Caco-2 (cell line): ENCODE measurements at regions not wholly inside any gene's neighbourhood (a gene's known extent, or its start where the extent isn't known, plus 50 kb on each side); places are given as distances from the start of the nearest gene placed in this dataset.

Experiments
- BruUV-seq: library from RNA; stranded (reverse); fragments of 400-500 nt; replicated peaks from 2 replicates; lab custom pipeline; 2021; lab: Mats Ljungman, UMichigan
- CTCF ChIA-PET: fragments of 300-600 bp; sonication (Branson Sonifier 250); formaldehyde crosslinking; loops from one replicate; lab custom pipeline; 2022; ENCODE audit warnings: antibody characterized with exemption; lab: Charles Lee
- POLR2A ChIA-PET: fragments of 300-600 bp; sonication (Branson Sonifier 250); formaldehyde crosslinking; loops from one replicate; lab custom pipeline; 2022; ENCODE audit warnings: antibody characterized with exemption; lab: Charles Lee
- DNase-seq, 2 experiments: peaks; one replicate each; pipeline versions ENCODE4 v3.0.0 to v3.0.0-alpha.2; 2020 to 2022
- H3K27me3 ChIP-seq: replicated peaks from 2 replicates; pipeline ENCODE4 v1.6.0; 2011; ENCODE audit warnings: low read length; ENCODE audit not compliant: control insufficient read depth, insufficient read depth
- H3K36me3 ChIP-seq: 2 replicates; pipeline ENCODE4 v1.5.1; 2011; ENCODE audit warnings: low read length; ENCODE audit not compliant: control insufficient read depth, insufficient read depth
- H3K4me1 ChIP-seq: fragments of 250-450 bp; sonication (Bioruptor Pico); 2 replicates; pipeline ENCODE4 v1.5.1; 2020; ENCODE audit warnings: mild to moderate bottlenecking
- H3K4me3 ChIP-seq: 2 replicates; pipeline ENCODE4 v1.5.1; 2011; ENCODE audit warnings: low read depth, mild to moderate bottlenecking, control low read depth, low read length
- H3K9me3 ChIP-seq: fragments of 250-450 bp; sonication (Bioruptor Pico); 2 replicates; pipeline ENCODE4 v1.5.1; 2020; ENCODE audit warnings: mild to moderate bottlenecking, moderate library complexity
- H3K27ac Mint-ChIP-seq: one replicate; pipeline ENCODE4 v1.8.0; 2022; ENCODE audit warnings: mixed read lengths; ENCODE audit not compliant: unreplicated experiment
- H3K27me3 Mint-ChIP-seq: one replicate; pipeline ENCODE4 v1.8.0; 2022; ENCODE audit warnings: mixed read lengths; ENCODE audit not compliant: insufficient read depth, unreplicated experiment
- H3K36me3 Mint-ChIP-seq: one replicate; pipeline ENCODE4 v1.8.0; 2022; ENCODE audit warnings: mild to moderate bottlenecking, mixed read lengths; ENCODE audit not compliant: insufficient read depth, unreplicated experiment
- H3K4me1 Mint-ChIP-seq: one replicate; pipeline ENCODE4 v1.8.0; 2022; ENCODE audit warnings: low read depth, mixed read lengths; ENCODE audit not compliant: unreplicated experiment
- H3K4me3 Mint-ChIP-seq: one replicate; pipeline ENCODE4 v1.8.0; 2022; ENCODE audit warnings: mild to moderate bottlenecking, moderate library complexity, mixed read lengths; ENCODE audit not compliant: unreplicated experiment
- H3K9me3 Mint-ChIP-seq: one replicate; pipeline ENCODE4 v1.8.0; 2022; ENCODE audit warnings: mixed read lengths; ENCODE audit not compliant: unreplicated experiment
- CTCF ChIP-seq, 2 experiments: fragments of 200-600 bp in 1 of 2; IDR thresholded peaks; 1 replicate in 1 of 2; 2 replicates in 1 of 2; pipeline versions ENCODE4 v1.5.1 to v1.8.0; 2011 to 2022; ENCODE audit warnings: antibody characterized with exemption in 1 of 2, control low read depth in 1 of 2, inconsistent platforms in 1 of 2, low read depth in 1 of 2, low read length in 1 of 2, mild to moderate bottlenecking in 1 of 2, moderate library complexity in 1 of 2; ENCODE audit not compliant: insufficient read depth in 1 of 2, severe bottlenecking in 1 of 2, unreplicated experiment in 1 of 2
- intact Hi-C: fragments of 100-400 bp; cut with micrococcal nuclease; formaldehyde crosslinking; loops from one replicate; pipeline ENCODE4 v1.10.0; 2022; ENCODE audit not compliant: unreplicated experiment

- ChIA-PET POLR2A (no interaction called here), CTCF (no interaction called here)
- intact Hi-C loops, result no loop called here
- Mint-ChIP-seq H3K36me3 (no peaks in the 10 kb centered on the region), H3K27me3 (no peaks in the 10 kb centered on the region), H3K4me3 (no peak overlapping the region), H3K4me1 (no peaks in the 10 kb centered on the region), H3K9me3 (no peaks in the 10 kb centered on the region), H3K27ac (no peak overlapping the region)
- Histone ChIP-seq H3K9me3 (no peaks in the 10 kb centered on the region), H3K36me3 (no peaks in the 10 kb centered on the region), H3K27me3 (no peaks in the 10 kb centered on the region), H3K4me3 (no peak overlapping the region), H3K4me1 (no peaks in the 10 kb centered on the region)
- no TSS peak for BruUV-seq
- DNase-seq, result no peak
- TF ChIP-seq CTCF (IDR thresholded peaks at IDR 0.05; ENCODE audit: insufficient read depth in 1 of 2, low read depth in 1 of 2, low read length in 1 of 2, severe bottlenecking in 1 of 2, unreplicated experiment in 1 of 2), result no peak
Measured at GRCh38 chr9:81035171-81035570, 654.2 kb downstream of the TLE1 start.

GRCh38 chr9:81032831-81033230 lies 656.5 kb downstream of the TLE1 start:
- H3K4me3 ChIP-seq, result no peak overlapping the region
- CTCF ChIA-PET, result no interaction called here
- Mint-ChIP-seq H3K36me3 (no peaks in the 10 kb centered on the region), H3K4me1 (no peaks in the 10 kb centered on the region), H3K27ac (no peak overlapping the region), H3K9me3 (no peaks in the 10 kb centered on the region), H3K4me3 (no peak overlapping the region), H3K27me3 (no peaks in the 10 kb centered on the region)
- no peaks in the 10 kb centered on the region for H3K27me3 ChIP-seq
- no peak for DNase-seq
- H3K4me1 ChIP-seq, result no peaks in the 10 kb centered on the region
- H3K36me3 ChIP-seq, result no peaks in the 10 kb centered on the region
- BruUV-seq, result no TSS peak
- no peaks in the 10 kb centered on the region for H3K9me3 ChIP-seq
- intact Hi-C loops, result no loop called here
- POLR2A ChIA-PET, result no interaction called here
- no peak for TF ChIP-seq CTCF (IDR thresholded peaks at IDR 0.05; ENCODE audit: insufficient read depth in 1 of 2, low read depth in 1 of 2, low read length in 1 of 2, severe bottlenecking in 1 of 2, unreplicated experiment in 1 of 2)

GRCh38 chr9:81032030-81032572 lies 657.2 kb downstream of the TLE1 start:
- intact Hi-C loops, result no loop called here
- H3K4me3 Mint-ChIP-seq, result no peak overlapping the region
- H3K9me3 ChIP-seq, result no peaks in the 10 kb centered on the region
- no peaks in the 10 kb centered on the region for H3K36me3 Mint-ChIP-seq
- CTCF ChIA-PET, result no interaction called here
- no peak for TF ChIP-seq CTCF (IDR thresholded peaks at IDR 0.05; ENCODE audit: insufficient read depth in 1 of 2, low read depth in 1 of 2, low read length in 1 of 2, severe bottlenecking in 1 of 2, unreplicated experiment in 1 of 2)
- POLR2A ChIA-PET, result no interaction called here
- H3K4me1 Mint-ChIP-seq, result no peaks in the 10 kb centered on the region
- BruUV-seq, result no TSS peak
- H3K36me3 ChIP-seq, result no peaks in the 10 kb centered on the region
- H3K27me3 Mint-ChIP-seq, result no peaks in the 10 kb centered on the region
- DNase-seq, result no peak
- no peak overlapping the region for H3K4me3 ChIP-seq
- no peak overlapping the region for H3K27ac Mint-ChIP-seq
- H3K27me3 ChIP-seq, result no peaks in the 10 kb centered on the region
- no peaks in the 10 kb centered on the region for H3K4me1 ChIP-seq
- no peaks in the 10 kb centered on the region for H3K9me3 Mint-ChIP-seq
